GM12872 (cell line): ENCODE measurements at regions not wholly inside any gene's neighbourhood (a gene's known extent, or its start where the extent isn't known, plus 50 kb on each side); places are given as distances from the start of the nearest gene placed in this dataset.

Source experiments
- CTCF ChIP-seq: IDR thresholded peaks from 3 replicates; pipeline ENCODE4 v1.5.1; 2011; ENCODE audit warnings: low read depth, mild to moderate bottlenecking, low read length, moderate library complexity; ENCODE audit not compliant: insufficient read depth

- TF ChIP-seq CTCF = no peak
These were observed 864.3 kb downstream of the NSUN3 start for GRCh38 chr3:94927175-94927574.

- no peak for TF ChIP-seq CTCF
These were observed 866.1 kb downstream of the NSUN3 start for GRCh38 chr3:94928921-94929320.

GRCh38 chr3:94935738-94936580, 873.1 kb downstream of the NSUN3 start:
- TF ChIP-seq CTCF = no peak

- TF ChIP-seq CTCF = no peak
These were observed 875.1 kb downstream of the NSUN3 start for GRCh38 chr3:94937980-94938379.

- no peak for TF ChIP-seq CTCF
These were observed 883.8 kb downstream of the NSUN3 start for GRCh38 chr3:94946683-94947082.

DNA sequence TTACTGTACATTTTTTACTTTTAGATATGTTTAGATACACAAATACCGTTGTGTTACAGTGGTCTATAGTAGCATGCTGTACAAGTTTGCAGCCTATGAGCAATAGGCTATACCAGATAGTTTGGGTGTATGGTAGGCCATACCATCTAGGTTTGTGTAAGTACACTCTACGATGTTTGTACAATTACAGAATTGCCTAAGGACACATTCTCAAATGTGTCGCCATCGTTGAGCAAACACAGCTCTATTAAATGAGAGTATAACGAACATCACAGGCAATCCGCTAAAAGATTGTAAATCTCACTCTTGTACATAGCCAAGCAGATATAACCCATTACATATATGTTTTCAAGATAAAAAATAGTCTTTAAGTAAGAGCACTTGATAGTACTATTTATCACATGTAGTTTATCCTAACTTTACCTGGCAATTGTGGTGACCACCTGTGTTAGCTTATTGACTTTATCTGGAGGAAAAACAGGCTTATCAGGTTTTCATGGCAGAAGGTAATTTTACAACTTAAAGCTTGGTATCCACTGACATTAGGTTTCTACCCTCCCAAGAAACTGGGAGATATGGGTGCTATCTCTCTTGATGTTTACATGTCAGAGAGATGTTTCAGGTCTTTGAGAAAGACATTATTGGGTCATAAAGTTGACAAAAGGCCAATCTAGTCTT, 898.7 kb downstream of the NSUN3 start:
- no peak for TF ChIP-seq CTCF

- TF ChIP-seq CTCF = no peak
These were observed 903.1 kb downstream of the NSUN3 start for GRCh38 chr3:94965867-94966475.
